ENCODE measurements at regions not wholly inside any gene's neighbourhood (a gene's known extent, or its start where the extent isn't known, plus 50 kb on each side); places are given as distances from the start of the nearest gene placed in this dataset.

GRCh38 chr6:144997996-144998395 is 712.9 kb downstream of the UTRN start:
- no peak for DNase-seq

DNA sequence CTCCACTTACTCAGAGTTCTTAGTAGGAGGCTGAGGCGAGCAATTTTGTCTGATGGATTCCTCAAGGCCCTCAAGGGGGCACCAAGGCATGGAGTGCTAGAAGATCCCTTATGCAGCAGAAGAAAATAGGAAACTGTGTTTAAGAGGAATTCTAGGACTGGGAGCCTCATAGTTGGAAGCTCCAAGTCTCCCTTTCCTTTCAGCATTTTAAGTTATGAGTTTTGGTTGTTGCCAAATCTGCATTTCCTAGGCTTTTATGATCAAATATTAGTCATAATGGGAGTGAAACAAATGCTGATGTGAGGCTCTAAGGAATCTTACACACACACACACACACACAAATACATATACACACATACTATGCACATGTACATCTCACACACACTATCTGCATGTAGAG is 714.0 kb downstream of the UTRN start:
- DNase-seq = no peak

- no peak for DNase-seq
These were observed 718.0 kb downstream of the UTRN start for GRCh38 chr6:145003145-145003544.

- no peak for DNase-seq
These were observed 721.8 kb downstream of the UTRN start for GRCh38 chr6:145006914-145007313.

GRCh38 chr6:145008715-145009114 is 723.6 kb downstream of the UTRN start:
- DNase-seq = no peak

GRCh38 chr6:145009711-145010110 is 724.6 kb downstream of the UTRN start:
- no peak for DNase-seq

GRCh38 chr6:145012039-145012662 is 723.2 kb downstream of the EPM2A start:
- DNase-seq = no peak

GRCh38 chr6:145015739-145016558 is 719.4 kb downstream of the EPM2A start:
- DNase-seq = no peak

DNA sequence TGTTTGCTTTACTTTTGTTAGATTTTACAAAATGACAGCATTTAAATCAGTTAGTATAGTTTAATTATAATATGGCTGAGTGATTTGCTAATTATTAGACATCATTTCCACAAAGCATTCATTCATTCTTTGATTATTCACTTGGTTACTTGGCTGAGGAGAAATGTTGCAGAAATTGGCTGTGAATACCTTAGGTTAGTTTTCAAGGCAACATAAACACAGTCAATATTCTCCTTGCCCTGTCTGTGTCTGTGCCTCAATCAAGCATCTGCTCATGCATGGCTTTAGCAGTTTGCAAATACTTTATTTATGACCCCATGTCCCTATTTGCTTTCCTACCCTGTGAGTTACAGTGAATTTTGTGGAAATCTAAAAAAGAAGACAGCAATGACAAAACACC is 718.3 kb downstream of the EPM2A start:
- DNase-seq = no peak

DNA sequence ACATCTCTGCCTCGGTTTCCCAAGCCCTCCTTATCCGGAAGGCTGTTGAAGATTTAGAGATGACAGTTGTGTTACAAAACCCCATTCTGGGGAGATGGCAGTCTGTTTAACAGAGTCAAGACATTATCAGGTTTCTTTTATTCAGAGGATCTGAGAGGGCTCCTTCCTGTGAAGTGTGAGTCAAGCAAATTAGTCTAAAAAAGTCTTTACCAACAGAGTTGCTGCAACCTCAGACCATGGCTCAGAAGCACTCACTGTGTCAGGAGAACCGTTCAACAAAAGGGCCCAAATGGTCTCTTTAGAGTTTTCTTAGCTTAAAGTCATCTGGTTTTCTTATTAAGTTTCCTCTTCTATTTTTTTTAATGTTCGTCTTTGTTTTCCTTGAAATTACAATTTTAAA is 717.8 kb downstream of the EPM2A start:
- DNase-seq = no peak

GRCh38 chr6:145018027-145018426 is 717.3 kb downstream of the EPM2A start:
- DNase-seq = no peak

- DNase-seq = no peak
These were observed 715.2 kb downstream of the EPM2A start for GRCh38 chr6:145020114-145020513.

DNA sequence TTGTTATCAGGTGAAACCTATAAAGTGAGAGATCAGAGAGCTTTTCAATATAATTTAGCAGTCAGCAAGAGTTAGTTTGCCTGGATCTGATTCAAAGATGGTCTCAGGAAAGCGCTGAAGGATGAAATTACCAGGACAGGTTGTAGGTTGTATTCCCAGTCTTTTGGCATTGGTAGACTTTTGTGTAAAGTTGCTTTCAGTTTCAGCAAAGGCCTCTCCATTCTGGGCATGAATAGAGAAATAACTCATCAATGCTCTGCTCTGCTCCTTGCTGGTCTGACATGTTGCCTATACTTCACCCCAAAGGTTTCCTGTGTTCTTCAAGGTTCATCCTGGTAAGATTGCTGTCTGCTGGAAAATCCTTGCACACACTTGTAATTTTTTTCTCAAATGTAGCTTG is 714.8 kb downstream of the EPM2A start:
- no peak for DNase-seq

- DNase-seq = no peak
These were observed 713.0 kb downstream of the EPM2A start for GRCh38 chr6:145022199-145022796.

GRCh38 chr6:145023116-145023726 is 712.1 kb downstream of the EPM2A start:
- DNase-seq = no peak

DNA sequence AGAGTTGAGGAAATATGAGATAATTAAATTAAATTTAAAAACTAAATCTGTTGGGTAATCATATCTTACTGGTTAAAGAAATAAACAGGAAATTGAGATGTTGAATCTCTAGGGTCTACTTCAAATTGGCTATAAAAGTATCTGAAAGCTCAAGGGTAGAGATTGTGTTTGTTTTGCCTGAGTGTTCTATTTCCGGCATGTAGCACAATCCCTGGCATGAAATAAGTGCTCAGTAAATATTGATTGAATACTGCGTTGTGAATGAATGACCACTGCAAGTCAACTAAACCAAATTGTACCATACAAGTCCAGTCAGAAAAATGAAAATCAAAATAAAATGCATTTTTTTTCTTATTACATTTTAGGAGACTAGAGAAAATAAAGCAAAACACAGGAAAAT is 709.8 kb downstream of the EPM2A start:
- no peak for DNase-seq

- no peak for DNase-seq
These were observed 709.0 kb downstream of the EPM2A start for GRCh38 chr6:145026267-145026679.

GRCh38 chr6:145028144-145028818 is 707.0 kb downstream of the EPM2A start:
- DNase-seq = peak in 1 of 2 donors; percentile 1

DNA sequence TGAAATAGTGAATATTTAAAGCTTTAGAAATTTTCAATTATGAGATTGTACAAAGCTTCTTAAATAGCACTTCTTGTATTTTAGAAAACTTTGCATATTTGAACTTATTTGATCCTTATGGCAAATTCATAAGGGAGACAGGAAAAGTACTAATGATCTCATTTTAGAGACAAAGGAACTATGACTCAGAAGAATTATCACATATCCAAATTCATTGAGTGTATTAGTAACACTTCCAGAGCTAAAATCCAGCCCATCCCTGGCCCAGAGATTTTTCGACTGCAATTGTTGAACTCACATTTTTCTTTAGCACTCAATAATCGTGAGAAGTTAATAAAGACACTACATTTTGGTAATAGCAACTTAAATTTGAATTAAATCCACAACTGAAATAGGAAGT is 704.3 kb downstream of the EPM2A start:
- no peak for DNase-seq

- no peak for DNase-seq
These were observed 703.4 kb downstream of the EPM2A start for GRCh38 chr6:145031962-145032361.

GRCh38 chr6:145032562-145033145 is 702.7 kb downstream of the EPM2A start:
- no peak for DNase-seq

- no peak for DNase-seq
These were observed 700.7 kb downstream of the EPM2A start for GRCh38 chr6:145034664-145035063.

- DNase-seq = no peak
These were observed 699.1 kb downstream of the EPM2A start for GRCh38 chr6:145036236-145036635.

All from activated CD4-positive, alpha-beta T cell treated with anti-CD3 and anti-CD28 coated beads for 4 hours (primary cell).